HG02759 (cell line): ENCODE measurements at regions not wholly inside any gene's neighbourhood (a gene's known extent, or its start where the extent isn't known, plus 50 kb on each side); places are given as distances from the start of the nearest gene placed in this dataset.
A peak's percentile ranks its signal among the peaks of the same experiment; 100 is the strongest.

Source experiments
- ATAC-seq: cut with Tn5 transposase; IDR thresholded peaks from one replicate; pipeline ENCODE4 v1.9.1; 2021; ENCODE audit warnings: mild to moderate bottlenecking, moderate library complexity; ENCODE audit not compliant: unreplicated experiment

- no peak for ATAC-seq
Observed at GRCh38 chr2:36068086-36068485, 287.5 kb upstream of the CRIM1 start.

DNA sequence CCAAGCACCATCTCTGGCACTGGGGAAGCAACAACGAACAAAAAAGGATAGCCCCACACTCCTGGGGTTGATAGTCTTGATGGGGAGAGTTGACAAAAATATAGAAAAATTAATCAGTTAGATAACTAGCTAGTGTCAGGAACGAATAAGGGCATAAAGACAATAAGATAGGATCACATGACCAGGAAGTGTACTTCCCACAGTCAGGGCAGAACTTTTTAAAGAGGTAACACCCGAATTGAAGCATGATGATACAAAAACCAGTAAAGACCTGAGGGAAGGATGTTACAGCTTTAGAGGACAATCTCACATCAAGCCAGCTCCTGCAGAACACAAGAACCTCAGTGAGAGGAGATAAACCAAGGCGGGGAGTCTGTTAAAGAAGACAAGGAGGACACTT lies 295.4 kb upstream of the CRIM1 start:
- ATAC-seq = peak; percentile 43

DNA sequence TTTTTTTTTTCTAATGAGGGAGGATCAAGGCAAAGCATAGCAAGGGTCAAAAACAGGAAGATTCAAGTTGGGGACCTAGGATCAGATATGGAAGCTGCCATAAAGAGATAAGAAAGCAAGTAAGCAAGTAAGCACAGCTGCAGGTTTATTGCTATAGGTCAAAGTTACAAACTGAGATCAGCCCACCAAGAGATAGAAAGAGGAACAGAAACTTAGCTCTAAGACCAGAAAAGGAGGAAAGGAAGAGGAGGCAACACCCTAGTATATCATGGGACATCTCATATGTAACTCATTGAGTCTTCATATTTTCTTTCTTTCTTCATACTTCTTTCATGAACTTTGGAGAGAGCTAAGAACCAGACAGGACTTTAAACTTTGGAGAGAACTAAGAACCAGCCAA lies 295.9 kb upstream of the CRIM1 start:
- peak; percentile 100 for ATAC-seq

- peak; percentile 39 for ATAC-seq
Observed at GRCh38 chr2:36058953-36059352, 296.6 kb upstream of the CRIM1 start.

- ATAC-seq = no peak
Observed at GRCh38 chr2:36058076-36058475, 297.5 kb upstream of the CRIM1 start.

DNA sequence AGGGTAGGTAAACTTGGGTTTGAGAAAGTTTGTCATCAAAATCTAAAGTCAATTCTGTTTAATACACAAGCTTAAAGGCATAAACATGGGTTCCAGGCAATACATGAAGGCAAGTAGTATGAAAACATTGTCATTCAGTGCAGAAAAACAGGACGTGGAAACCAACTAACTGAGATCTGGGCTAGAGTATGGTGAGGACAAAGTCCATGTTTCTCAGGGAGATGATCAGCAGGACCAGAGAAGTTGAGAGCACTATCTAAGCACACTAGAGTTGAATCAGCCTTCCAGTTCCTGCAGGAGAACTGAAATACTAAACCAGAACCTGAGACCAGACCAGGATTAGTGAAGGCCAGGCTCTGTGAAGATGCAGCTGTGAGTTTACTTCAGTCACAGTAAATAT lies 302.8 kb upstream of the CRIM1 start:
- no peak for ATAC-seq

DNA sequence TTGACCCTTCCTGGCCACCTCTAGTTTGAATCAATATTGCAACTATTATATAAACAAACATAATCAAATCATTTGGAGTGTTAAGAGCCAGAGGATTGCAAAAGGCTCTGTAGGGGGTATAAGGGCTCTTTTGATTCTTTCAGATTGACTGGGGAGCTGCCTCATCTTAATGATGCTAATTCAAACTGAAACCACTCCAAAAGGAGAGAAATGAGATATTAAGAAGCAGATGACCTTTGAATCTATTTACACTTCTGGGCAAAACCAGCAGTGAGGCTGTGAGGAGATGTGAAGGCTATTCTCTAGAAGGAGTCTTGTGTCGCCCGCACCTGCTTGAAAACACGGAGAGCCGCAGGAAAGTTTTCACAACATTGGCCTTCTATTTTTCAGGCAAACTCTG lies 311.2 kb upstream of the CRIM1 start:
- peak; percentile 89 for ATAC-seq

GRCh38 chr2:36035137-36035536 lies 320.4 kb upstream of the CRIM1 start:
- no peak for ATAC-seq

GRCh38 chr2:36032046-36032445 lies 323.5 kb upstream of the CRIM1 start:
- ATAC-seq = no peak

DNA sequence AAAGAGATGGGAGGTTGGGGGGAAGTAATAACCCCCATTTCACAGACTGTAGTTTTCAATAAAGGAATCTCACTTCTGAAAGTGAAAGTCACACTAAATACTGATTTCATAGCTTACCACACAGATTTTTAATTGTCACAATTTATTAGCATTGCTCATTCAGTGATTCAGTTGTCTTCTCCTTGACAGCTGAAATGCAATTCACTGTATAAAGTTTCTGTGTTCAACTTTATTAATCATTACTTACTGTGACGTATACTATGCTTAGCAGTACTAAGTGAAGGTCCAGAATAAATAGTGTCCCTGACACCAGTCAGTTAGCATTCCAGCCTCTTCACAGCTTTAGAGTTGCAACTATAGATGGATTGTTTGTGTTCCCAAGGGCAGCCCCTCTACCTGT lies 324.1 kb upstream of the CRIM1 start:
- no peak for ATAC-seq

GRCh38 chr2:36027616-36028015 lies 328.0 kb upstream of the CRIM1 start:
- ATAC-seq = no peak

- ATAC-seq = no peak
Observed at GRCh38 chr2:36013064-36013463, 342.5 kb upstream of the CRIM1 start.

GRCh38 chr2:36006444-36006843 lies 349.1 kb upstream of the CRIM1 start:
- no peak for ATAC-seq

DNA sequence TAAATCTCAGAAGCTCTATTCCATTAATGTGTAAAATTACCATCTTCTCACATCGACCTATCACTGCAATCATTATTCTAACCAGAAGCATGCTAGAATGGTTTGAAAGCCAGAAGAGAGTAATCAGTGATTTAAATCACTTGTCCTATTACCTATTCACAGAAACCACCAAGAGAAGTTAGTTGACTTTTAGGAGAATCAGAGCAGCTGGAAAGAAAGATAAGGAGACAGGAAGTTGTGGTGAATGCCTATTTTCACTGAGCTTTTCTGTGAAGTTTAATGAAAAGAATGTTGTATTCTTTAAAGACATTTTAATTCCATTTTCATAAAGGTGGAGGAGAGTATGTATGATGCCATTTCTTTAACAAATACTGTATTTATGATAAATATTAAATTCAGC lies 352.6 kb upstream of the CRIM1 start:
- no peak for ATAC-seq

DNA sequence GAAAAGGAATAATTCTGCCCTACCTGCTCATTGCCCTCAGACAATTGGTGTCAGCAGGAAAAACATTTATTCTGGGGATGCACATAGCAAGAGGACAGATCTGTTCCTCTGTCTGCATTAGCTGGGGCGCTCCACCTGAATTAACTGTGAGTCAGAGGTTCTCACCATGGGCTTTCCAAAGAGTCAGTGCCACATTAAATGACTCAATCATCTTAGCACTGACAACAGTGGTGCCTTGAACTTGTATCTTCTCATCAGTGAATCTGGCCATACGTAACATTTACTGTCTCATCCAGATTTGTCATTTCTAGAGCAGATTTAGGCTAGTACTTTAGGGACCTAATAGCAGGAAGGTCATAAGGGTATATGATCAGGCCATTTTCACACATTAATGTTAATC lies 358.1 kb upstream of the CRIM1 start:
- ATAC-seq = no peak

DNA sequence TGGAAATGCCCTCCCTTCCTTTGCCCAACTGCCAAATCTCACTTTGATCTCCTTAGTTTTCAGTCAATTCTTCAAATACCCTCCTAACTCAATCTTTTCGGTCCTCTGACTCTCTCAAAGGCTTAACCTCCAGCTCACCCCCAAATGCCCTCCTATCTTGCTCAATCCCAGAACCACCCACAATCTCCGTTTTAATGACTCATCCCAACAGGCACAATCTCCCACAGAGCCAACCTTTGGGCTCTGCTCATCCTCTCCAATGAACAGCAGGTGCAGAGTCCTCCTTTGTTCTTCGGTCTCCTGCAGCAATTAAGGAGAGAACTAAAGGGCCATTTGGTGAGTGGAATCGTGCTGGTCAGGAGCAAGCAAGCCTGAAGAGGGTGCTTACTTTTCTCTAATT lies 366.1 kb upstream of the CRIM1 start:
- ATAC-seq = no peak

- ATAC-seq = no peak
Observed at GRCh38 chr2:35989040-35989439, 366.5 kb upstream of the CRIM1 start.

DNA sequence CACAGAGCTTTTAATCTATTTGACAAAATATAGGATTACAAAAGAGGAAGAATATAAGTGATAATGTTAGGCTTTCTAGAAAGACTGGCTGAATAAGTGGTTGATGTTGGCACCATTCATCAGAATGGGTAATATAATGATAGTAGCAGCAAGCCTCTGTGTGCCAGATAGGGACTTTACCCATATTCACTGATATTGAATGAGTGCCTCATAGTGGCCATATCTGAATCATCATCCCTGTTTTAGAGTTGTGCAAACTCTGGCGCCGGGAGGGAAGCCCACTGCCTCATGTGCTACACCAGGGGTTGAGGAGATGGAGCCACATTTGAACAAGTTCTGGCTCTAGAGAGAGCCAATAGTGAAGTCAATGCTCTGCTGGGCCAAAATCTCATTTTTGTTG lies 368.7 kb upstream of the CRIM1 start:
- no peak for ATAC-seq

DNA sequence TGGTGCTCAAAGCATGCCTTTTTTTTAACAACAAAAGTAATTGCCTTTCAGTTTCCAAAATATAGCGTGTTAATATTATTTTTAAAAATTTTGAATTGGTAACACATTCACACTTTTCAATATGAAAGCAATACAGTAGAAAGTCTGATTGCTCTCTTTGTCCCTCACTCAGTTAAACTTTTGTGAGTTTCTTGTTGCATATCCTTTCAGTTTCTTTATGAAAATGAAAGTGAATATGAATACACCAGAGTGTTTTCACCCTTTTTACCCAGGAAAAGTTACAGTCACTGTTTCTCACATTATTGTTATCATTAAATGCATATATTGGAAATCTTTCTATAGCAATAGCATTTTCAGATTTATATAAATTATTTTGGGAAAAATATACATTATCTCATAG lies 377.4 kb upstream of the CRIM1 start:
- peak; percentile 97 for ATAC-seq

- no peak for ATAC-seq
Observed at GRCh38 chr2:35976611-35977010, 379.0 kb upstream of the CRIM1 start.

- ATAC-seq = no peak
Observed at GRCh38 chr2:35973737-35974132, 381.8 kb upstream of the CRIM1 start.

DNA sequence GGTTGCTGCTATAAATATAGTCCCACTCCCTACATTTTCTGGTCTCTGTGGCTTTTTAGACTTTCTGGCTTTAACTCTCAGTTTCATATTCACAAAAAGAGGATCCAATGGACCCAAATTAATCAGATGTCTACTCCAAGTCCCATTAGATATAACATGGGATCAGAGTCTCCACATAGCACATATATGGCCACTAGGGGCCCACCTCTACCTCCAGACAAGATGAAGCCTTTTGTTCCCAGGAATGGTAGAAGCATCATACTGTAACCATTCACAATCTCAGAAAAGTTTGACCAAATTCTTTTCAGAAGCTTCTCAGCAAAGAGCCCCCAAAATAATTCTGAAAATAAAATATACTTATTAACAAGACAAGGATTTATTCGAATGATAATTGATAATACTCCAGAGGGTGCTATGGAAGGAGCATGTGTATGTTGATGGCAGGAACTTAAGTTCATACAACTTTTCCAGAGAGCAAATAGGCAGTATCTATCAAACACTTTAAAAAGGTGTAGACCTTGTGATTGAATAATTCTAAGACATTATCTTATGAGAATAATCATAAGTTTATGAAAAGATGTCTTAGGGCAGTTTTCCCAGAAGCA lies 382.3 kb upstream of the CRIM1 start:
- peak; percentile 90 for ATAC-seq

GRCh38 chr2:35963824-35964223 lies 391.8 kb upstream of the CRIM1 start:
- no peak for ATAC-seq

GRCh38 chr2:35963357-35963756 lies 392.2 kb upstream of the CRIM1 start:
- ATAC-seq = no peak
